Body of pancreas (tissue), 4 donors: ENCODE measurements at regions not wholly inside any gene's neighbourhood (a gene's known extent, or its start where the extent isn't known, plus 50 kb on each side); places are given as distances from the start of the nearest gene placed in this dataset.

ENCODE experiments used
- ATAC-seq: fragments of 150-250 bp; one replicate; pipeline ENCODE4 v1.9.1; 2016
- DNase-seq, 4 donors: peaks; one replicate each; pipeline ENCODE4 v3.0.0-alpha.2; 2019
- H3K27ac ChIP-seq, 4 donors: fragments of 200-600 bp; sonication (generic); 1 replicate in 3 of 4; 2 replicates in 1 of 4; pipeline versions ENCODE4 v1.5.1 to v1.6.1; 2016 to 2019; ENCODE audit warnings: mild to moderate bottlenecking in 1 of 4, mixed read lengths in 1 of 4, moderate library complexity in 1 of 4
- H3K27me3 ChIP-seq, 2 donors: fragments of 200-600 bp; sonication (generic); one replicate each; pipeline ENCODE4 v1.6.0; 2016; ENCODE audit warnings: mild to moderate bottlenecking in 1 of 2
- H3K36me3 ChIP-seq, 2 donors: fragments of 200-600 bp; sonication (generic); replicated peaks in 1 of 2; 2 replicates each; pipeline ENCODE4 v1.5.1; 2016; ENCODE audit warnings: low read depth in 2 of 2; ENCODE audit not compliant: insufficient read depth in 1 of 2
- H3K4me1 ChIP-seq: fragments of 200-600 bp; sonication (generic); one replicate; pipeline ENCODE4 v1.6.0; 2016
- H3K4me3 ChIP-seq, 2 donors: fragments of 200-600 bp; sonication (generic); 1 replicate in 1 of 2; 2 replicates in 1 of 2; pipeline ENCODE4 v1.5.1; 2016 to 2019
- H3K9me3 ChIP-seq, 3 donors: fragments of 200-600 bp; sonication (generic); 1 replicate in 2 of 3; 2 replicates in 1 of 3; pipeline ENCODE4 v1.5.1; 2016
- CTCF ChIP-seq, 7 experiments: fragments of 450-650 bp in 4 of 7; fragments of 200-600 bp in 3 of 7; sonication (generic) in 3 of 7; IDR thresholded peaks; one replicate each; pipeline ENCODE4 v1.5.1; 2016 to 2019; ENCODE audit warnings: antibody characterized with exemption in 7 of 7
- POLR2A ChIP-seq, 3 donors: fragments of 450-650 bp; IDR thresholded peaks; one replicate each; pipeline ENCODE4 v1.6.1; 2016; ENCODE audit warnings: antibody characterized with exemption in 3 of 3, mild to moderate bottlenecking in 2 of 3
- WGBS, 2 donors: methylation state at CpG; one replicate each; pipeline ENCODE4 v1.1.5; 2017; 5-methylcytosine and 5-hydroxymethylcytosine counted together
- intact Hi-C: fragments of 100-400 bp; cut with DNase I; formaldehyde crosslinking; loops from one replicate; pipeline ENCODE4 v1.15.1; 2023

GRCh38 chr1:194150242-194150641, 963.8 kb upstream of the B3GALT2 start:
- H3K4me3 ChIP-seq = no peak overlapping the region
- H3K27ac ChIP-seq = no peak overlapping the region
- H3K36me3 ChIP-seq = no peaks in the 10 kb centered on the region
- TF ChIP-seq POLR2A (IDR thresholded peaks at IDR 0.05) (no peak), CTCF (IDR thresholded peaks at IDR 0.05) (no peak)
- H3K9me3 ChIP-seq = no peaks in the 10 kb centered on the region
- H3K27me3 ChIP-seq = no peaks in the 10 kb centered on the region
- H3K4me1 ChIP-seq = no peaks in the 10 kb centered on the region
- no peak for ATAC-seq
- intact Hi-C loops = no loop called here
- DNase-seq = no peak

GRCh38 chr1:194133152-194133551, 946.7 kb upstream of the B3GALT2 start:
- ATAC-seq = no peak
- WGBS, 2 donors = 66 to 73% methylated on average over 2 of the region's 2 CpGs
- TF ChIP-seq POLR2A (IDR thresholded peaks at IDR 0.05) (no peak), CTCF (IDR thresholded peaks at IDR 0.05) (no peak)

GRCh38 chr1:194118086-194118485, 931.7 kb upstream of the B3GALT2 start:
- no peak for DNase-seq
- H3K4me3 ChIP-seq = no peak overlapping the region
- TF ChIP-seq CTCF (IDR thresholded peaks at IDR 0.05) (no peak), POLR2A (IDR thresholded peaks at IDR 0.05) (no peak)
- no peak for ATAC-seq
- no peaks in the 10 kb centered on the region for H3K4me1 ChIP-seq
- no peaks in the 10 kb centered on the region for H3K36me3 ChIP-seq
- no peaks in the 10 kb centered on the region for H3K27me3 ChIP-seq
- no peaks in the 10 kb centered on the region for H3K9me3 ChIP-seq
- 83 to 92% methylated on average over 22 of the region's 22 CpGs for WGBS, 2 donors
- no peak overlapping the region for H3K27ac ChIP-seq
- intact Hi-C loops = no loop called here

More at GRCh38 chr1:194133152-194133551, 946.7 kb upstream of the B3GALT2 start:
- no peak overlapping the region for H3K27ac ChIP-seq
- DNase-seq = no peak
- H3K27me3 ChIP-seq = no peaks in the 10 kb centered on the region
- no peaks in the 10 kb centered on the region for H3K36me3 ChIP-seq
- no peaks in the 10 kb centered on the region for H3K9me3 ChIP-seq
- H3K4me1 ChIP-seq = no peaks in the 10 kb centered on the region
- intact Hi-C loops = no loop called here
- H3K4me3 ChIP-seq = no peak overlapping the region

DNA sequence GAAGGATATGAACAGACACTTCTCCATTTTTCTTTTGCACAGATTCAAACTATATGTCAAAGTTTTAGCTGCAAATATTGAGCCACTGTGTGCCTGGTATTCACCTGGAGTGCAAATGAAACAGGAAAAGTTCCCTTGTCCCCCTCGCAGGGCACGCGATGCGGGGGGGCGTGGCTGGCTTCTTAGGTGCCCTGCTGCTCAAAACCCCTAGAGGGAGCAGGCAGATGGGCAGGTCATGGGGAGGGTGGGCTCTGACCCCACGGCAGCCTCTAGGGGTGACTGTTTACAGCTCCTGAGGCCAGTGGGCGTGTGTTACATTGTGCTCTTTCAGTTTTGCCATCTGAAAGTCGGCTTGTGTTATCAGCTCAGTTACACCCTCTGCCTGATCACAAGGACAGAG, 931.2 kb upstream of the B3GALT2 start:
- Histone ChIP-seq H3K36me3 (no peaks in the 10 kb centered on the region), H3K27me3 (no peaks in the 10 kb centered on the region), H3K9me3 (no peaks in the 10 kb centered on the region), H3K4me1 (no peaks in the 10 kb centered on the region), H3K4me3 (no peak overlapping the region), H3K27ac (no peak overlapping the region)
- intact Hi-C loops = no loop called here
- no peak for ATAC-seq
- TF ChIP-seq CTCF (IDR thresholded peaks at IDR 0.05) = no peak
- TF ChIP-seq POLR2A (IDR thresholded peaks at IDR 0.05) = no peak
- 52 to 58% methylated on average over 8 of the region's 8 CpGs for WGBS, 2 donors
- no peak for DNase-seq

DNA sequence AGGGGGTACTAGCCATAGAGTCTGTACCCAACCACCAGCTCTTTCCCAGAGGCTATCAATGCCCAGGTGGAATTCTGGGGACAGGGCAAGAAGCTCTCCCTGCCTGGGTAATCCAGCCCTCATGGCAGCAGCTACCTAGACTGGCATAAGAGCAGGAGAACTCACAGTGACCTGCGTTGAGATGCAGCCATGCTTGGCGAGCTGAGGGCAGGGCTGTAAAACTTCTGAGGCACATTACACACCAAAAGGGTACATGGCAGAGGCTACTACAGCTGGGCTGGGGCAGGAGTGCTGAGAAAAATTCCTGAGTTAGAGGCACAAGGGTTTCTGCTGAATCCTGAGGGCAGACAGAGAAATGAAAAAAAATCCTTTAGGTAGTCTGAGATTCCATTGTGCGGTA, 927.9 kb upstream of the B3GALT2 start:
- no peaks in the 10 kb centered on the region for H3K36me3 ChIP-seq
- WGBS, 2 donors = 54 to 56% methylated on average over 3 of the region's 3 CpGs

More for the DNA sequence above, 927.9 kb upstream of the B3GALT2 start:
- no peaks in the 10 kb centered on the region for H3K4me1 ChIP-seq
- H3K27ac ChIP-seq = no peak overlapping the region
- DNase-seq = no peak
- H3K4me3 ChIP-seq = no peak overlapping the region
- no peaks in the 10 kb centered on the region for H3K9me3 ChIP-seq
- no peak for TF ChIP-seq CTCF (IDR thresholded peaks at IDR 0.05)
- TF ChIP-seq POLR2A (IDR thresholded peaks at IDR 0.05) = no peak
- ATAC-seq = no peak
- no peaks in the 10 kb centered on the region for H3K27me3 ChIP-seq
- intact Hi-C loops = no loop called here
